ENCODE measurements at regions not wholly inside any gene's neighbourhood (a gene's known extent, or its start where the extent isn't known, plus 50 kb on each side); places are given as distances from the start of the nearest gene placed in this dataset.

- DNase-seq (ENCODE audit: low spot score), result no peak
- TF ChIP-seq CTCF (IDR thresholded peaks at IDR 0.05; ENCODE audit: borderline replicate concordance, control extremely low read depth, extremely low read depth, insufficient read depth, missing control alignments), result no peak
- in situ Hi-C loops (cut with MboI; ENCODE audit: low sequenced_read_pairs, unreplicated experiment), result no loop called here
These were observed 53.0 kb upstream of the RFX3 start for GRCh38 chr9:3578786-3579185.

GRCh38 chr9:3576328-3576727 lies 50.5 kb upstream of the RFX3 start:
- DNase-seq (ENCODE audit: low spot score), result no peak
- no peak for TF ChIP-seq CTCF (IDR thresholded peaks at IDR 0.05; ENCODE audit: borderline replicate concordance, control extremely low read depth, extremely low read depth, insufficient read depth, missing control alignments)
- in situ Hi-C loops (cut with MboI; ENCODE audit: low sequenced_read_pairs, unreplicated experiment), result no loop called here

GRCh38 chr9:3575821-3576220 lies 50.0 kb upstream of the RFX3 start:
- TF ChIP-seq CTCF (IDR thresholded peaks at IDR 0.05; ENCODE audit: borderline replicate concordance, control extremely low read depth, extremely low read depth, insufficient read depth, missing control alignments), result no peak
- in situ Hi-C loops (cut with MboI; ENCODE audit: low sequenced_read_pairs, unreplicated experiment), result no loop called here
- DNase-seq (ENCODE audit: low spot score), result no peak
